Astrocyte of the cerebellum (primary cell): ENCODE measurements at regions not wholly inside any gene's neighbourhood (a gene's known extent, or its start where the extent isn't known, plus 50 kb on each side); places are given as distances from the start of the nearest gene placed in this dataset.

Experiments
- DNase-seq: peaks from one replicate; pipeline ENCODE4 v3.0.0-alpha.2; 2011; ENCODE audit warnings: low read depth
- H3K4me3 ChIP-seq: 2 replicates; pipeline ENCODE4 v1.5.1; 2011; ENCODE audit warnings: mild to moderate bottlenecking, low read depth, low read length, moderate library complexity
- CTCF ChIP-seq: IDR thresholded peaks from 2 replicates; pipeline ENCODE4 v1.5.1; 2012; ENCODE audit warnings: low read length, low read depth, moderate library complexity, mild to moderate bottlenecking; ENCODE audit errors: missing control alignments
- in situ Hi-C: cut with HindIII; loops from 2 replicates; pipeline ENCODE4 v1.10.0; 2017; ENCODE audit warnings: low sequenced_read_pairs

- H3K4me3 ChIP-seq, result no peak overlapping the region
- DNase-seq, result no peak
- in situ Hi-C loops, result no loop called here
- TF ChIP-seq CTCF, result no peak
Observed at GRCh38 chr2:144166743-144167142, 353.2 kb downstream of the ZEB2 start.

GRCh38 chr2:144165599-144166250, 354.2 kb downstream of the ZEB2 start:
- H3K4me3 ChIP-seq, result no peak overlapping the region
- in situ Hi-C loops, result no loop called here
- TF ChIP-seq CTCF, result no peak
- DNase-seq, result no peak

GRCh38 chr2:144163592-144163991, 356.3 kb downstream of the ZEB2 start:
- TF ChIP-seq CTCF, result no peak
- in situ Hi-C loops, result loop anchor here (5.0 kb wide), 1 partner anchor 96 kb away; no protein-coding TSS in a partner anchor
- no peak overlapping the region for H3K4me3 ChIP-seq
- no peak for DNase-seq

GRCh38 chr2:144162652-144163051, 357.3 kb downstream of the ZEB2 start:
- no peak overlapping the region for H3K4me3 ChIP-seq
- in situ Hi-C loops, result loop anchor here (5.0 kb wide), 1 partner anchor 95 kb away; no protein-coding TSS in a partner anchor
- TF ChIP-seq CTCF, result no peak
- no peak for DNase-seq

- no peak overlapping the region for H3K4me3 ChIP-seq
- TF ChIP-seq CTCF, result no peak
- in situ Hi-C loops, result loop anchor here (5.0 kb wide), 1 partner anchor 94 kb away; no protein-coding TSS in a partner anchor
- DNase-seq, result no peak
Observed at GRCh38 chr2:144161061-144161460, 358.9 kb downstream of the ZEB2 start.

- no peak for DNase-seq
- no peak for TF ChIP-seq CTCF
- in situ Hi-C loops, result no loop called here
- H3K4me3 ChIP-seq, result no peak overlapping the region
Observed at GRCh38 chr2:144159240-144159639, 360.7 kb downstream of the ZEB2 start.

- no peak for DNase-seq
- in situ Hi-C loops, result no loop called here
- no peak for TF ChIP-seq CTCF
- H3K4me3 ChIP-seq, result no peak overlapping the region
Observed at GRCh38 chr2:144158096-144158495, 361.8 kb downstream of the ZEB2 start.
